Fibroblast of lung (primary cell): ENCODE measurements at regions not wholly inside any gene's neighbourhood (a gene's known extent, or its start where the extent isn't known, plus 50 kb on each side); places are given as distances from the start of the nearest gene placed in this dataset.
A peak's percentile ranks its signal among the peaks of the same experiment; 100 is the strongest.

ENCODE experiments used
- DNase-seq, 2 donors: peaks; one replicate each; pipeline versions ENCODE4 v3.0.0 to v3.0.0-alpha.2; 2010; ENCODE audit warnings: low read depth in 2 of 2
- H2AFZ ChIP-seq: 2 replicates; pipeline ENCODE4 v1.5.1; 2012; ENCODE audit warnings: low read length, control low read depth, inconsistent platforms
- H3K27ac ChIP-seq: 2 replicates; pipeline ENCODE4 v1.5.1; 2011; ENCODE audit warnings: low read length, control low read depth; ENCODE audit not compliant: insufficient read depth
- H3K27me3 ChIP-seq: 2 replicates; pipeline ENCODE4 v1.5.1; 2011; ENCODE audit warnings: mild to moderate bottlenecking, low read length; ENCODE audit not compliant: control insufficient read depth, insufficient read depth
- H3K36me3 ChIP-seq: 2 replicates; pipeline ENCODE4 v1.5.1; 2011; ENCODE audit warnings: low read length; ENCODE audit not compliant: control insufficient read depth, insufficient read depth
- H3K4me1 ChIP-seq: 2 replicates; pipeline ENCODE4 v1.5.1; 2011; ENCODE audit warnings: low read length; ENCODE audit not compliant: control insufficient read depth, insufficient read depth; ENCODE audit errors: extremely low read depth
- H3K4me2 ChIP-seq: 2 replicates; pipeline ENCODE4 v1.5.1; 2011; ENCODE audit warnings: low read length, control low read depth; ENCODE audit not compliant: insufficient read depth; ENCODE audit errors: extremely low read depth
- H3K4me3 ChIP-seq, 4 experiments: fragments of 200-600 bp in 1 of 4; sonication (generic) in 1 of 4; replicated peaks in 1 of 4; 2 replicates each; pipeline ENCODE4 v1.5.1; 2011 to 2016; ENCODE audit warnings: low read length in 4 of 4, low read depth in 3 of 4, mild to moderate bottlenecking in 3 of 4, control low read depth in 2 of 4, inconsistent platforms in 1 of 4, mixed read lengths in 1 of 4; ENCODE audit not compliant: insufficient read depth in 1 of 4; ENCODE audit errors: control extremely low read depth in 1 of 4
- H3K79me2 ChIP-seq: 2 replicates; pipeline ENCODE4 v1.5.1; 2012; ENCODE audit warnings: mild to moderate bottlenecking, low read length, inconsistent platforms; ENCODE audit not compliant: control insufficient read depth, insufficient read depth
- H3K9ac ChIP-seq: 2 replicates; pipeline ENCODE4 v1.5.1; 2011; ENCODE audit warnings: mild to moderate bottlenecking, low read length, control low read depth; ENCODE audit not compliant: insufficient read depth
- H3K9me3 ChIP-seq: 2 replicates; pipeline ENCODE4 v1.5.1; 2012; ENCODE audit warnings: low read depth, low read length; ENCODE audit not compliant: control insufficient read depth, insufficient read depth
- H4K20me1 ChIP-seq: 2 replicates; pipeline ENCODE4 v1.5.1; 2011; ENCODE audit warnings: low read length; ENCODE audit not compliant: control insufficient read depth, insufficient read depth; ENCODE audit errors: extremely low read depth
- EZH2 ChIP-seq: IDR thresholded peaks from 2 replicates; pipeline ENCODE4 v1.5.1; 2012; ENCODE audit warnings: low read length, control low read depth, mild to moderate bottlenecking; ENCODE audit errors: missing control alignments
- TF ChIP-seq, protein P1 (sequence below), 2 donors: IDR thresholded peaks in 1 of 2; conservative IDR thresholded peaks in 1 of 2; 1 replicate in 1 of 2; 2 replicates in 1 of 2; pipeline ENCODE4 v1.5.1; 2011 to 2012; ENCODE audit warnings: low read length in 2 of 2, control low read depth in 1 of 2, inconsistent platforms in 1 of 2, low read depth in 1 of 2, mild to moderate bottlenecking in 1 of 2

DNA sequence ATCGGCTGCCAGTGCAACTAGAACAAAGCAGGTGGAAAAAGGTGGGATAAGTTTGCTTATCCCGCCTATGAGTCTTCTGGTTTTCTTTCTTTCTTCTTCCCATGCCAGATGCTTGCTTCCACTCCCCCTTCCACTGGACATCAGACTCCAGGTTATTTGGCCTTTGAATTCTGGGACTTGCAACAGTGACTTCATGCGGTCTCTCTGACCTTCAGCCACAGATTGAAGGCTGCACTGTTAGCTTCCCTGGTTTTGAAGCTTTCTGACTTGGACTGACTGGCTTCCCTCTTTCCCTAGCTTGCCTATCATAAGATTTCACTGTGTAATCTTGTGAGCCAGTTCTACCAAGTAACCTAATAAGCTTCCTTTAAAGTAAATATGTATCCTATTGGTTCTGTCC, 878.4 kb upstream of the GJE1 start:
- Histone ChIP-seq H3K9ac (no peak overlapping the region), H3K27me3 (no peaks in the 10 kb centered on the region), H4K20me1 (no peaks in the 10 kb centered on the region), H3K79me2 (no peaks in the 10 kb centered on the region), H3K4me2 (no peak overlapping the region), H2AFZ (peak overlapping the region; percentile 10), H3K4me3 (no peak overlapping the region), H3K9me3 (no peaks in the 10 kb centered on the region), H3K36me3 (no peaks in the 10 kb centered on the region), H3K4me1 (no peaks in the 10 kb centered on the region), H3K27ac (no peak overlapping the region)
- no peak for DNase-seq
- TF ChIP-seq, protein P1, sequence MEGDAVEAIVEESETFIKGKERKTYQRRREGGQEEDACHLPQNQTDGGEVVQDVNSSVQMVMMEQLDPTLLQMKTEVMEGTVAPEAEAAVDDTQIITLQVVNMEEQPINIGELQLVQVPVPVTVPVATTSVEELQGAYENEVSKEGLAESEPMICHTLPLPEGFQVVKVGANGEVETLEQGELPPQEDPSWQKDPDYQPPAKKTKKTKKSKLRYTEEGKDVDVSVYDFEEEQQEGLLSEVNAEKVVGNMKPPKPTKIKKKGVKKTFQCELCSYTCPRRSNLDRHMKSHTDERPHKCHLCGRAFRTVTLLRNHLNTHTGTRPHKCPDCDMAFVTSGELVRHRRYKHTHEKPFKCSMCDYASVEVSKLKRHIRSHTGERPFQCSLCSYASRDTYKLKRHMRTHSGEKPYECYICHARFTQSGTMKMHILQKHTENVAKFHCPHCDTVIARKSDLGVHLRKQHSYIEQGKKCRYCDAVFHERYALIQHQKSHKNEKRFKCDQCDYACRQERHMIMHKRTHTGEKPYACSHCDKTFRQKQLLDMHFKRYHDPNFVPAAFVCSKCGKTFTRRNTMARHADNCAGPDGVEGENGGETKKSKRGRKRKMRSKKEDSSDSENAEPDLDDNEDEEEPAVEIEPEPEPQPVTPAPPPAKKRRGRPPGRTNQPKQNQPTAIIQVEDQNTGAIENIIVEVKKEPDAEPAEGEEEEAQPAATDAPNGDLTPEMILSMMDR (conservative IDR thresholded peaks at IDR 0.05 in 1 of 2, IDR thresholded peaks at IDR 0.05 in 1 of 2; ENCODE audit: low read depth in 1 of 2, low read length in 2 of 2): no peak
- TF ChIP-seq EZH2: no peak

DNA sequence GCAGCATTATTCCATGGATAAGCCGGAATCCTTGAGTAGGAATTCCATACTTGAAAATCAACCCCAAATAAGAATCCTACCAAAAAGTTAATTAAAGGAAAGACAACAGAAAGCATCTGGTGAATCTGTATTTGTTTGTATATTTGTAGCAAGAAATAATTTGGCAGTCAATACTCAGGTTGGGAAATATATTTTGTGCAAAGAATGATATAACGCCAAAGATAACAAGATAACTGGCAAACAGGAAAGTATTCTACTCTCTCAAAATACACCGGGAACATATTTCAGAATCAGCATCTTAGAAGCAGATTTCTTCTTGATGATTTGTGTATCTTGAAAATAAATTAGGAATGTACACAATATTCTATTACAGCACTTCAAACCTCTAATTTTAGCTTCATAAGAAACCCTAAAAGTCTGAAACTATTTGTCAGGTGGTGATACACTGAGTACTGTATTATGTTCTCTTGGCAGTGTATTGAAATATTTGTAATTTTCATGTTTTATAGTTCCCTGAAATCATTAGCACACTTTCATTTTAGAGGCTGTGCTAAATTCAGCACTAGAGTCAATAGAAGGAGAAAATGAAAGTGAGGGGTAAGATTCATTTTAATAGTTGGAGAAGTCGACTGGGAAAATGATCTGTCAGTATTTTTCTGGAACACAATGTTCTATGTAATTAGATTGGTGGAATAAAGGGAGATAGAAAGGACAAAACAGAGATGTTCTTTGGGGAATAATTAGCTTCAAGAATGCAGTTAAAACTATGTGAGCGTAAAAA, 879.7 kb upstream of the GJE1 start:
- TF ChIP-seq EZH2: no peak
- TF ChIP-seq, protein P1 (conservative IDR thresholded peaks at IDR 0.05 in 1 of 2, IDR thresholded peaks at IDR 0.05 in 1 of 2; ENCODE audit: low read depth in 1 of 2, low read length in 2 of 2): no peak
- H3K9me3 ChIP-seq: no peaks in the 10 kb centered on the region
- no peaks in the 10 kb centered on the region for H3K27me3 ChIP-seq
- peak overlapping the region; percentile 74 for H3K4me2 ChIP-seq
- no peak overlapping the region for H3K9ac ChIP-seq
- H3K27ac ChIP-seq: no peak overlapping the region
- H3K4me3 ChIP-seq: peak overlapping the region in 3 of 4 experiments; percentile 5 to 37 (median 6)
- no peaks in the 10 kb centered on the region for H4K20me1 ChIP-seq
- peak in 1 of 2 donors; percentile 27 for DNase-seq
- peak overlapping the region; percentile 77 for H2AFZ ChIP-seq
- no peaks in the 10 kb centered on the region for H3K36me3 ChIP-seq
- no peaks in the 10 kb centered on the region for H3K79me2 ChIP-seq
- no peaks in the 10 kb centered on the region for H3K4me1 ChIP-seq

DNA sequence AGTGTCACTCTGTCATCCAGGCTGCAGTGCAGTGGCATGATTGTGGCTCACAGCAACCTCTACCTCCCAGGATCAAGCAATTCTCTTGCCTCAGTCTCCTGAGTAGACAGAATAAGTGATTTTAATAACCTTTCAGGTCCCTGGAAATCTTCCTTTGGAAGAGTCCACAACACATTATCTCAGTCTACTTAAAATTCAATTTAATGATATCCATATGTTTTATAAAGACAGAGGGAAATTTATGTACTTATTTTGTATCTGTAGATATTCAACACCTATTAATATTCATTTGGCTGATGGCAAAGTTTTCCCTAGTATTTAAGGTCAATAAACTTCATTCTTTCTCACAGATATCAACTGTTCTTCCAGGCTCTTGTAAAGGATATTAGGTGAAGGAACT, 881.4 kb upstream of the GJE1 start:
- Histone ChIP-seq H2AFZ (no peak overlapping the region), H3K27me3 (no peaks in the 10 kb centered on the region), H3K4me3 (no peak overlapping the region), H3K79me2 (no peaks in the 10 kb centered on the region), H3K9ac (no peak overlapping the region), H3K27ac (no peak overlapping the region), H3K4me1 (no peaks in the 10 kb centered on the region), H3K9me3 (no peaks in the 10 kb centered on the region), H3K4me2 (no peak overlapping the region), H3K36me3 (no peaks in the 10 kb centered on the region), H4K20me1 (no peaks in the 10 kb centered on the region)
- no peak for DNase-seq
- TF ChIP-seq, protein P1 (conservative IDR thresholded peaks at IDR 0.05 in 1 of 2, IDR thresholded peaks at IDR 0.05 in 1 of 2; ENCODE audit: low read depth in 1 of 2, low read length in 2 of 2): no peak
